Osteoblast (primary cell): ENCODE measurements at regions not wholly inside any gene's neighbourhood (a gene's known extent, or its start where the extent isn't known, plus 50 kb on each side); places are given as distances from the start of the nearest gene placed in this dataset.
A peak's percentile ranks its signal among the peaks of the same experiment; 100 is the strongest.

Experiments
- DNase-seq: peaks from one replicate; pipeline ENCODE4 v3.0.0; 2011; ENCODE audit warnings: low spot score, mixed read lengths; ENCODE audit not compliant: insufficient read length; ENCODE audit errors: missing footprints
- H2AFZ ChIP-seq: 2 replicates; pipeline ENCODE4 v1.6.0; 2011; ENCODE audit warnings: mild to moderate bottlenecking, low read length
- H3K27ac ChIP-seq: 2 replicates; pipeline ENCODE4 v1.5.1; 2011; ENCODE audit warnings: mild to moderate bottlenecking, low read depth, low read length, moderate library complexity
- H3K27me3 ChIP-seq: 2 replicates; pipeline ENCODE4 v1.6.0; 2012; ENCODE audit warnings: mild to moderate bottlenecking, control low read depth, inconsistent platforms, low read length, moderate library complexity; ENCODE audit not compliant: insufficient read depth
- H3K36me3 ChIP-seq: 2 replicates; pipeline ENCODE4 v1.5.1; 2011; ENCODE audit warnings: mild to moderate bottlenecking, low read length, control low read depth, moderate library complexity; ENCODE audit not compliant: insufficient read depth
- H3K4me1 ChIP-seq: 2 replicates; pipeline ENCODE4 v1.5.1; 2011; ENCODE audit warnings: mild to moderate bottlenecking, low read length, control low read depth, moderate library complexity; ENCODE audit not compliant: insufficient read depth
- H3K4me2 ChIP-seq: 2 replicates; pipeline ENCODE4 v1.6.0; 2011; ENCODE audit warnings: mild to moderate bottlenecking, low read length; ENCODE audit not compliant: insufficient read depth
- H3K4me3 ChIP-seq: fragments of 200-600 bp; sonication (generic); 3 replicates; pipeline ENCODE4 v1.5.1; 2012; ENCODE audit warnings: mild to moderate bottlenecking, low read length, inconsistent platforms; ENCODE audit not compliant: insufficient read depth
- H3K79me2 ChIP-seq: 2 replicates; pipeline ENCODE4 v1.6.0; 2012; ENCODE audit warnings: mild to moderate bottlenecking, low read length, control low read depth, inconsistent platforms; ENCODE audit not compliant: insufficient read depth
- H3K9me3 ChIP-seq: 2 replicates; pipeline ENCODE4 v1.5.1; 2011; ENCODE audit warnings: low read depth, low read length, control low read depth
- H4K20me1 ChIP-seq: 2 replicates; pipeline ENCODE4 v1.6.0; 2012; ENCODE audit warnings: mild to moderate bottlenecking, low read length, control low read depth; ENCODE audit not compliant: insufficient read depth
- CTCF ChIP-seq: IDR thresholded peaks from 2 replicates; pipeline ENCODE4 v1.5.1; 2011; ENCODE audit warnings: mild to moderate bottlenecking, low read depth, low read length, moderate library complexity; ENCODE audit errors: extremely low read depth

DNA sequence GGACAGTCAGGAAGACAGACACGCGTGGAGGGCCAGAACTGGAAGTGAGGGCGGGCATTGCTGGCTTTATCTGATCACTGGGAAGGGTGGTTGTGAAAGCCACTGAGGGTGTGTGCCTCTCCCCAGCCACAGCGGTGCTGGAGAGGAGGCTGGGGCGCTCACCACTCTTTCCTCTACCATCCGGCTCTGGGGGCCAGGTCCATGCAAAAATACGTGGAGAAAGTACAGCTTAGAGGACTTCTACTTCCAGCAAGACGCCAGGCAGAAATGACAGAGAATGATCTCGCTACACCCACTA is 148.8 kb upstream of the RPS6KA2 start:
- H3K4me1 ChIP-seq: no peaks in the 10 kb centered on the region
- H3K4me3 ChIP-seq: no peak overlapping the region
- no peak for TF ChIP-seq CTCF

GRCh38 chr6:166775180-166775922 is 148.3 kb upstream of the RPS6KA2 start:
- peak; percentile 96 for DNase-seq
- no peak overlapping the region for H3K4me3 ChIP-seq
- no peak overlapping the region for H3K27ac ChIP-seq
- H4K20me1 ChIP-seq: no peaks in the 10 kb centered on the region
- no peaks in the 10 kb centered on the region for H3K36me3 ChIP-seq
- no peak overlapping the region for H3K4me2 ChIP-seq
- H3K79me2 ChIP-seq: no peaks in the 10 kb centered on the region
- no peaks in the 10 kb centered on the region for H3K9me3 ChIP-seq
- no peaks in the 10 kb centered on the region for H3K4me1 ChIP-seq
- H2AFZ ChIP-seq: no peak overlapping the region
- peak; percentile 86 for TF ChIP-seq CTCF
- peaks cover 4% of the 10 kb centered on the region for H3K27me3 ChIP-seq

More for the DNA sequence above, 148.8 kb upstream of the RPS6KA2 start:
- H4K20me1 ChIP-seq: no peaks in the 10 kb centered on the region
- no peaks in the 10 kb centered on the region for H3K27me3 ChIP-seq
- no peak for DNase-seq
- H3K27ac ChIP-seq: no peak overlapping the region
- H3K79me2 ChIP-seq: no peaks in the 10 kb centered on the region
- H2AFZ ChIP-seq: no peak overlapping the region
- H3K4me2 ChIP-seq: no peak overlapping the region
- H3K9me3 ChIP-seq: no peaks in the 10 kb centered on the region
- H3K36me3 ChIP-seq: no peaks in the 10 kb centered on the region

DNA sequence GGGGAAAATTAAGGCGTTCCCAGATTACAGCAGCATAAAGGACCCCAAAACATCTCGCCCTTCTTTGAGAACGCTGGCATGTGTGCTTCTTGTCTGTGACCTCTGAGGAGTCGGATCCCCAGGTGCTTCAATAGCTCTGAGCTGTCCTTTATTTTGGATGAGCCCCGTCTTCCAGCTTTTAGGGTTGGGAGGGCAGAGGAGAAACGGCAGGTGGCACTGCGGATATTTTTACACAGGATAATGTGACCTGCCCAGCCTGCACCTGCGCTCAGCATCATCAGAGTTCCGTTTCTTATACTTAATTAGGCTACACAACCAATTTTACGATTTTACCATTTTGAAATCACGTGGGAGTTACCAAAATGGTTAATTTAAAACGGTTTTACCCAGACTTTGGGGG is 147.7 kb upstream of the RPS6KA2 start:
- Histone ChIP-seq H2AFZ (no peak overlapping the region), H3K4me2 (no peak overlapping the region), H3K27ac (no peak overlapping the region), H3K9me3 (no peaks in the 10 kb centered on the region), H4K20me1 (no peaks in the 10 kb centered on the region), H3K4me1 (no peaks in the 10 kb centered on the region), H3K4me3 (no peak overlapping the region), H3K27me3 (peaks cover 6% of the 10 kb centered on the region), H3K36me3 (no peaks in the 10 kb centered on the region), H3K79me2 (no peaks in the 10 kb centered on the region)
- no peak for TF ChIP-seq CTCF
- DNase-seq: no peak

GRCh38 chr6:166774292-166774691 is 147.2 kb upstream of the RPS6KA2 start:
- Histone ChIP-seq H3K4me1 (no peaks in the 10 kb centered on the region), H3K36me3 (no peaks in the 10 kb centered on the region), H3K27me3 (peaks cover 6% of the 10 kb centered on the region), H3K79me2 (no peaks in the 10 kb centered on the region), H3K27ac (no peak overlapping the region), H3K4me3 (no peak overlapping the region), H3K9me3 (no peaks in the 10 kb centered on the region), H3K4me2 (no peak overlapping the region), H2AFZ (no peak overlapping the region), H4K20me1 (no peaks in the 10 kb centered on the region)
- DNase-seq: no peak
- TF ChIP-seq CTCF: no peak
